ENCODE measurements at regions not wholly inside any gene's neighbourhood (a gene's known extent, or its start where the extent isn't known, plus 50 kb on each side); places are given as distances from the start of the nearest gene placed in this dataset.
A peak's percentile ranks its signal among the peaks of the same experiment; 100 is the strongest.

GRCh38 chr9:95738438-95738837 lies 137.1 kb upstream of the ERCC6L2 start:
- FAIRE-seq (no peak), DNase-seq (no peak)
- no peaks in the 10 kb centered on the region for H3K36me3 ChIP-seq (ENCODE audit: control insufficient read depth in 3 of 3, insufficient read depth in 2 of 3, low read depth in 1 of 3, low read length in 3 of 3)
- no peaks in the 10 kb centered on the region for H3K9me3 ChIP-seq (ENCODE audit: control insufficient read depth in 2 of 2, insufficient read depth in 1 of 2, low read depth in 1 of 2, low read length in 1 of 2)
- no peaks in the 10 kb centered on the region for H3K4me1 ChIP-seq (ENCODE audit: control insufficient read depth in 3 of 3, insufficient read depth in 2 of 3, low read depth in 1 of 3, low read length in 2 of 3)
- H3K4me3 ChIP-seq (ENCODE audit: low read depth in 1 of 3, low read length in 3 of 3): no peak overlapping the region
- H3K27me3 ChIP-seq (ENCODE audit: control insufficient read depth in 3 of 3, insufficient read depth in 3 of 3, low read length in 3 of 3): no peaks in the 10 kb centered on the region
- WGBS, 3 donors: 51 to 75% (median 70%) methylated on average over 8 to 10 of the region's 10 CpGs
- no peak overlapping the region for H3K27ac ChIP-seq (ENCODE audit: low read depth in 1 of 3, low read length in 2 of 3)

DNA sequence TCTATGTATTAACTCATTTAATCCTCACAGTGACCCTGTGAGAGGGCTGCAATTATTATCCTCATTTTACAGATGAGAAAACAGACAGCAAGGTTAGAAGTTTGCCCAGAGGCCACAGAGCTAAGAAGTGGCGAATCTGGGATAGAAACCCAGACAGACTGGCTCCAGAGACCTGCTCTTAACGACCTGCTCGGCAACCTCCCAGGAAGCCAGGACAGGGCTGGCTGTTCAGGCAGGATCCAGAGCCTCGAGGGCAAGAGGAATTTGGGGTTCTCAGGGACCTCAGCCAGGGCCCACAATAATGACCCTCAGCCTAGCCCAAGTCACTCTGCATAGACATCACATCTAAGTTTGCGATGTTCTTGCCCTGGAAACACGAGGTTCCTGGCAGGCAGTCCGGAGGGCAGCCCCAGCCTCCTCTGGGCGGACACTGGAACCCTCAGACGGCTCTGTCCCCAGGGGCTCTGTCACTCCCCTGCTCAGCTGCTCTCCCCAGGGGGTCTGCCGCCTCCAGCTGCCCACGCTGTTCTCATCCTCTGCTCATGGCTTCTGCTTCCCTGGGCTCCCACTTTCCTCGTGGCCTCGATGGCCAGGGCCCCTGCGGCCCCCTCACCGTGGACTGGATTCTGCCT lies 138.5 kb upstream of the ERCC6L2 start:
- H3K4me1 ChIP-seq (ENCODE audit: control insufficient read depth in 3 of 3, insufficient read depth in 2 of 3, low read depth in 1 of 3, low read length in 2 of 3): peaks cover 0 to 11% (median 0%) of the 10 kb centered on the region in 3 donors
- H3K4me3 ChIP-seq (ENCODE audit: low read depth in 1 of 3, low read length in 3 of 3): no peak overlapping the region
- no peaks in the 10 kb centered on the region for H3K9me3 ChIP-seq (ENCODE audit: control insufficient read depth in 2 of 2, insufficient read depth in 1 of 2, low read depth in 1 of 2, low read length in 1 of 2)
- H3K27me3 ChIP-seq (ENCODE audit: control insufficient read depth in 3 of 3, insufficient read depth in 3 of 3, low read length in 3 of 3): no peaks in the 10 kb centered on the region
- no peak overlapping the region for H3K27ac ChIP-seq (ENCODE audit: low read depth in 1 of 3, low read length in 2 of 3)
- FAIRE-seq (no peak), DNase-seq (no peak)
- no peaks in the 10 kb centered on the region for H3K36me3 ChIP-seq (ENCODE audit: control insufficient read depth in 3 of 3, insufficient read depth in 2 of 3, low read depth in 1 of 3, low read length in 3 of 3)
- WGBS, 3 donors: 80 to 90% (median 84%) methylated on average over 14 to 15 of the region's 15 CpGs

- H3K4me3 ChIP-seq (ENCODE audit: low read depth in 1 of 3, low read length in 3 of 3): no peak overlapping the region
- H3K36me3 ChIP-seq (ENCODE audit: control insufficient read depth in 3 of 3, insufficient read depth in 2 of 3, low read depth in 1 of 3, low read length in 3 of 3): no peaks in the 10 kb centered on the region
- no peak for DNase-seq
- 86 to 89% (median 87%) methylated on average over 5 of the region's 5 CpGs for WGBS, 3 donors
- H3K4me1 ChIP-seq (ENCODE audit: control insufficient read depth in 3 of 3, insufficient read depth in 2 of 3, low read depth in 1 of 3, low read length in 2 of 3): peaks cover 0 to 11% (median 0%) of the 10 kb centered on the region in 3 donors
- FAIRE-seq: no peak
- H3K9me3 ChIP-seq (ENCODE audit: control insufficient read depth in 2 of 2, insufficient read depth in 1 of 2, low read depth in 1 of 2, low read length in 1 of 2): no peaks in the 10 kb centered on the region
- H3K27ac ChIP-seq (ENCODE audit: low read depth in 1 of 3, low read length in 2 of 3): no peak overlapping the region
- H3K27me3 ChIP-seq (ENCODE audit: control insufficient read depth in 3 of 3, insufficient read depth in 3 of 3, low read length in 3 of 3): no peaks in the 10 kb centered on the region
Measured at GRCh38 chr9:95736370-95736769, 139.1 kb upstream of the ERCC6L2 start.

DNA sequence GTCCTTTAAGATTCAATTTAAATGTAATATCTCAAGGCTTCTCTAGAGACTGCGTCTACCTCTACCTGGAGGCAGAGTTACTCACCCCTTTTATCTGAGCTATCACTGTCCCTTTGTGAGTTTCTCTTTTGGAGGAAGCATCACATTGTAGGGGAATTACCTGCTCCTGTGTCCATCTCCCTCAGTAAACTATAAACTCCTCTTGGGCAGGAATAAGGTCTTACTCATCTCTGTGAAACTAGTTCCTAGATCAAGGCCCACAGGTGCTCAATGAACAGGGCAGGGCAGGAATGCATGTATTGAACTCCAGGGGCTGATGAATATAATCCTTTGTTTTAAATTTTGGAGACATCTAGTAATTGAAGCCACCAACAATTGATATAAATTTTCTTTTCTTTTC lies 139.8 kb upstream of the ERCC6L2 start:
- no peak overlapping the region for H3K4me3 ChIP-seq (ENCODE audit: low read depth in 1 of 3, low read length in 3 of 3)
- WGBS, 3 donors: 93 to 95% (median 93%) methylated on average over 1 of the region's 1 CpG
- peaks cover 0 to 11% (median 0%) of the 10 kb centered on the region in 3 donors for H3K4me1 ChIP-seq (ENCODE audit: control insufficient read depth in 3 of 3, insufficient read depth in 2 of 3, low read depth in 1 of 3, low read length in 2 of 3)
- no peak for DNase-seq
- H3K27me3 ChIP-seq (ENCODE audit: control insufficient read depth in 3 of 3, insufficient read depth in 3 of 3, low read length in 3 of 3): no peaks in the 10 kb centered on the region
- no peaks in the 10 kb centered on the region for H3K9me3 ChIP-seq (ENCODE audit: control insufficient read depth in 2 of 2, insufficient read depth in 1 of 2, low read depth in 1 of 2, low read length in 1 of 2)
- no peak for FAIRE-seq
- H3K36me3 ChIP-seq (ENCODE audit: control insufficient read depth in 3 of 3, insufficient read depth in 2 of 3, low read depth in 1 of 3, low read length in 3 of 3): no peaks in the 10 kb centered on the region
- H3K27ac ChIP-seq (ENCODE audit: low read depth in 1 of 3, low read length in 2 of 3): no peak overlapping the region

- peaks cover 0 to 11% (median 0%) of the 10 kb centered on the region in 3 donors for H3K4me1 ChIP-seq (ENCODE audit: control insufficient read depth in 3 of 3, insufficient read depth in 2 of 3, low read depth in 1 of 3, low read length in 2 of 3)
- H3K36me3 ChIP-seq (ENCODE audit: control insufficient read depth in 3 of 3, insufficient read depth in 2 of 3, low read depth in 1 of 3, low read length in 3 of 3): no peaks in the 10 kb centered on the region
- H3K27me3 ChIP-seq (ENCODE audit: control insufficient read depth in 3 of 3, insufficient read depth in 3 of 3, low read length in 3 of 3): no peaks in the 10 kb centered on the region
- DNase-seq (no peak), FAIRE-seq (no peak)
- H3K27ac ChIP-seq (ENCODE audit: low read depth in 1 of 3, low read length in 2 of 3): peak overlapping the region in 1 of 3 donors; percentile 9
- peaks cover 0 to 10% of the 10 kb centered on the region in 2 donors for H3K9me3 ChIP-seq (ENCODE audit: control insufficient read depth in 2 of 2, insufficient read depth in 1 of 2, low read depth in 1 of 2, low read length in 1 of 2)
- 77 to 95% (median 78%) methylated on average over 12 of the region's 12 CpGs for WGBS, 3 donors
- H3K4me3 ChIP-seq (ENCODE audit: low read depth in 1 of 3, low read length in 3 of 3): no peak overlapping the region
Measured at GRCh38 chr9:95733741-95734666, 141.5 kb upstream of the ERCC6L2 start.

DNA sequence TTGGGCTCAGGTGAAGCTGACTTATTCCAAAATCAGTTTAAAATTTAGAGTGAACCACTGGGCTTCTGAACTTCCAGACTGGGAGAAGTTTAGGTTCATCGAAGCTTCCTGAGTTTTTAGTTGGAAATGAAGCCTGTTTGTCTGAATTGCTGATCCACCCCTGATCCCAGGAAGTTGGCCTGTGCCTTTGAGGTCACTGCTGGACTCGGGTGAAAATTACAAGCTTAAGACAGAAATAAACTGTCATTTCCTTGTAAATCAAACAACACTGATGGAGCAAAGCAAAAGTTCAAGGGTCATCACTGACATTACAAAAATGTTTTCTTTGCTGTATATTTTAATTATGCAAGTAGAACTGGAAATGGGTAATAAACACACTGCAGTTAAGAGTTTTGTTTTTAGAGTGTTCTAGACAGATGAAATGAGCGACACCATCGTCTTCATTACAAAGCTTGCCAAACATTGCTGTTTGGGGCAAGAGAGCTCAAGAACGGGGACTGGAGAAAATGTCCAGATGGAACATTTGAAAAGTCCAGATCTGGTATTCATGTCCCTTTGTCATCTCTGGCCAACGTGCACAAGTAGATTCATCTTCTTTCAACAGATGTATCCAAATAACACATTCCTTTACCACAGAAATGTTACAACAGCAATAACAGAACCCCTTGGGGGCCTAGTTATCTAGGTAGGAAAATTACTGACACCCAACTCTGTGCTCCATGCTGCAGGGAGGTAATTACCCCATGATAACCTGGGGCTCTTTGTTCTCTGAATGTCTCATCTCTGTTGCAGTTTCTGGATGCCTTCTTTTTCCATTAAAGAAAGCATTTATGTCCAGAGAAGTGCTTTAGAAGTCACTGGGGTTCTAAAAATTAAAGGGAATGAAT lies 142.4 kb upstream of the ERCC6L2 start:
- Histone ChIP-seq H3K9me3 (ENCODE audit: control insufficient read depth in 2 of 2, insufficient read depth in 1 of 2, low read depth in 1 of 2, low read length in 1 of 2) (peaks cover 0 to 12% of the 10 kb centered on the region in 2 donors), H3K36me3 (ENCODE audit: control insufficient read depth in 3 of 3, insufficient read depth in 2 of 3, low read depth in 1 of 3, low read length in 3 of 3) (no peaks in the 10 kb centered on the region), H3K27ac (ENCODE audit: low read depth in 1 of 3, low read length in 2 of 3) (peak overlapping the region in 1 of 3 donors; percentile 50), H3K4me3 (ENCODE audit: low read depth in 1 of 3, low read length in 3 of 3) (no peak overlapping the region), H3K27me3 (ENCODE audit: control insufficient read depth in 3 of 3, insufficient read depth in 3 of 3, low read length in 3 of 3) (no peaks in the 10 kb centered on the region), H3K4me1 (ENCODE audit: control insufficient read depth in 3 of 3, insufficient read depth in 2 of 3, low read depth in 1 of 3, low read length in 2 of 3) (peaks cover 0 to 11% (median 0%) of the 10 kb centered on the region in 3 donors)
- FAIRE-seq: no peak
- peak in 1 of 2 donors; percentile 16 for DNase-seq
- 55 to 72% (median 67%) methylated on average over 6 of the region's 6 CpGs for WGBS, 3 donors

GRCh38 chr9:95731876-95732275 lies 143.6 kb upstream of the ERCC6L2 start:
- WGBS, 3 donors: 76 to 96% (median 78%) methylated on average over 3 of the region's 3 CpGs
- H3K27ac ChIP-seq (ENCODE audit: low read depth in 1 of 3, low read length in 2 of 3): peak overlapping the region in 1 of 3 donors; percentile 50

More at GRCh38 chr9:95731876-95732275, 143.6 kb upstream of the ERCC6L2 start:
- Histone ChIP-seq H3K27me3 (ENCODE audit: control insufficient read depth in 3 of 3, insufficient read depth in 3 of 3, low read length in 3 of 3) (no peaks in the 10 kb centered on the region), H3K4me3 (ENCODE audit: low read depth in 1 of 3, low read length in 3 of 3) (no peak overlapping the region), H3K9me3 (ENCODE audit: control insufficient read depth in 2 of 2, insufficient read depth in 1 of 2, low read depth in 1 of 2, low read length in 1 of 2) (peaks cover 0 to 12% of the 10 kb centered on the region in 2 donors), H3K4me1 (ENCODE audit: control insufficient read depth in 3 of 3, insufficient read depth in 2 of 3, low read depth in 1 of 3, low read length in 2 of 3) (peaks cover 0 to 11% (median 0%) of the 10 kb centered on the region in 3 donors), H3K36me3 (ENCODE audit: control insufficient read depth in 3 of 3, insufficient read depth in 2 of 3, low read depth in 1 of 3, low read length in 3 of 3) (no peaks in the 10 kb centered on the region)
- DNase-seq (no peak), FAIRE-seq (no peak)

Measured in small intestine (tissue), 7 donors.